ENCODE measurements at regions not wholly inside any gene's neighbourhood (a gene's known extent, or its start where the extent isn't known, plus 50 kb on each side); places are given as distances from the start of the nearest gene placed in this dataset.

GRCh38 chr17:17426184-17426583 is 50.6 kb upstream of the MED9 start:
- H3K4me3 ChIP-seq (ENCODE audit: low read depth, low read length): no peak overlapping the region

More at GRCh38 chr17:17426184-17426583, 50.6 kb upstream of the MED9 start:
- no peak for TF ChIP-seq CTCF (IDR thresholded peaks at IDR 0.05; ENCODE audit: borderline replicate concordance, insufficient read depth, low read depth, low read length)

Measured in GM12875 (cell line).